Stimulated activated CD8-positive, alpha-beta memory T cell treated with anti-CD3 and anti-CD28 coated beads, Interleukin-7, amount 100 ng/mL, for 48 hours (primary cell): ENCODE measurements at regions not wholly inside any gene's neighbourhood (a gene's known extent, or its start where the extent isn't known, plus 50 kb on each side); places are given as distances from the start of the nearest gene placed in this dataset.
"Not testable (repeated sequence)": the region's sequence is repeated elsewhere in the genome, so short reads cannot be mapped to it uniquely, and the experiment has no call there.

Experiments used
- DNase-seq, 2 donors: peaks; one replicate each; pipeline ENCODE4 v3.0.0-alpha.2; 2020; ENCODE audit warnings: low read depth in 1 of 2; ENCODE audit errors: extremely low read depth in 1 of 2

DNA sequence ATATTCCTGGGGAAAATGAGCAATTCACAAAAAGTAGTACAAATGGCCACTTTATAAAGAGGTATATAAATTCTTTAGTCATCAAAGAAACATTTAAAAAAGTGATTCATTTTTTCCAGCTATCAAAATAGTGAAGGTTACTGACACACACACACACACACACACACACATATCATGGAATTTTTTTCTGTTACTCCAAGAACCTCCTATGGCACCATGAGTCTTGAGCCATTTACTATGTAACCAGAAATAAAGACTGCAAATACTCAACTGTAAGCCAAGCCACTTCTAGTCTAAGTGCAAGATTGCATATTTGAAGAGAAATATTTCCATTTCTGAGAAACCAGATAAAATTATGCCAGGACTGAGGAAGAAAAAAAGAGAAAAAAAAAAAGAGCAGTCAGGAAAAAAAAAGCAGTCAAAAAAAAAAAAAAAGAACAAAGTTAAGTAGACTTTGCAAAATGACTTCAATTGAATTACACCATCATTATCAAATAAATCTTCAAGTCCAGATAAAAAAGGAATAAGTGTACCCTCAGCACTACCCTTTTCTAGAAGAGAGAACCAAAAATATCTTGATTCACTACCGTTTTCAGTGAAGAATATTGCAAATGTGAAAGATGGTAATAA lies 275.7 kb downstream of the DAD1 start:
- no peak for DNase-seq

DNA sequence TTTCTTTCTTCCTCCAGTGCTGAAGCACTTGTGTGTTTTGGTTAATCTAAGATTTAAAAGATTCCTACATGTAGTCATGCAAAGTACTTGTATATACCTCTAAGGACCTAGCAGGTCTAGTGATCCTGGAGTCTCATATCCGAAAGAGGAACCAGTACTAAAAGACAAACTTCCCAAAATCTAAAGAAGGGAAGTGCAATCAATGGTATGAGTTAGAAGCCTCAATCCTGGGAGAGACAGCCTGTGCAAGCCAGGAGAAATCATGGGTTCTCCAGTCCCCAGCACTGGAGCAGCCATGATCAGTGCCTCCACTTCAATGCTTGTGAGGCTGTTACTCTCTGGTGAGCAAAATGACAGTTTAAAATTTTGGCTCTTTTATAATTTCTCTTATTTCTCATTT lies 277.4 kb downstream of the DAD1 start:
- DNase-seq: no peak

DNA sequence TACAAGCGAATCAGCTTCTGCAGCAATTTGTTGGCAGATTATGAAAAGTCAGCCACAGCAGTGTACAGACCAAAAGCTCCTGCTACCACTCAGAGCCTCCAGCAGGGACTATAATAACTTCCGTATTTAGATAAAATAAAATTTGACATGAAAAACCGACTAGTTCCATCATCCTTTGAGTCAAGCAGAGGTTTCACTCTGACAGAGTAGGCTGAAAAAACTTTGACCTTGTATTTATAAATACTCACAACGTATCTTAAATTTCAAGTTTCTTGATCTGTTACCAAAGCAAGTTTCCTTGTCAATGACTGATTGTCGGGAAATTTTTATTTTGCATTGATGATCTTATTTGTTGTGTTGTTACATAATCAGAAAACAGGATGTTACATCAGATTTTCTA lies 283.4 kb downstream of the DAD1 start:
- DNase-seq: no peak

DNA sequence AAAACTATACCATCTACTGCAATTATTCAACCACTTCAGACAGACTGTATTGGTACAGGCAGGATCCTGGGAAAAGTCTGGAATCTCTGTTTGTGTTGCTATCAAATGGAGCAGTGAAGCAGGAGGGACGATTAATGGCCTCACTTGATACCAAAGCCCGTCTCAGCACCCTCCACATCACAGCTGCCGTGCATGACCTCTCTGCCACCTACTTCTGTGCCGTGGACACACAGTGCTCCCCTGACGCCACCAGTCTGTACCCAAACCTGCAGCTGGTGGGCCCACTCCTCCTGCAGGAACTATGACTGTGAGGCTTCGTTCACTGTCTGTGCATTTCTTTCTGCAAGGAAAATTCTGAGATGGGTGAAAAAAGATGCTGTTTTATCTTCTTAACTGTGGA lies 284.7 kb downstream of the DAD1 start:
- no peak for DNase-seq

DNA sequence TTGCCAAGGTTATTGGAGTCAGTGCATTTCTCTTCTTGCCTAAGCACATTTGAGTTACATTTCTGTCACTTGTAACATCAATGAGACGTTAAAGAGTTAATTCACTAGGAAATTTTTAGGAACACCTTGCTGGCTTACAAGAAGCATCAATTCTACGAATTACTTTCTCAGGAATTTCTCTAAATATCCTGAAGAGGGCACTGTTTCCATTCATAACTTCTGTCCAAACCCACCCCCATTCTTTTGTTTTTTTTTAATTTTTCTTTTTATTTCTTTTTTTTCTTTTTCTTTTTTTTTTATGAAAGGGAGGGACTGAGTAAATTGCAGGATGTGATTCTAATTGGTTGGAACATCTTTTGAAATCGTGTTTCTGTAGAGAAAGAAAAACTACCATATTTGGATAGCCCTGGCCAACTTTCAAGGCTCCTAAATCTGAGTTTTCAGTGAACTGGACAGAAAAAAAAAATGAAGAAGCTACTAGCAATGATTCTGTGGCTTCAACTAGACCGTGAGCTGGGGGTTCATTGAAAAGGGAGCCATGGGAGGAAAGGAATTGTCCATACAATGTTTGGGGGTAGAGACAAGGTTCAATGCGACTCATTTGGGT lies 285.3 kb downstream of the DAD1 start:
- no peak for DNase-seq

DNA sequence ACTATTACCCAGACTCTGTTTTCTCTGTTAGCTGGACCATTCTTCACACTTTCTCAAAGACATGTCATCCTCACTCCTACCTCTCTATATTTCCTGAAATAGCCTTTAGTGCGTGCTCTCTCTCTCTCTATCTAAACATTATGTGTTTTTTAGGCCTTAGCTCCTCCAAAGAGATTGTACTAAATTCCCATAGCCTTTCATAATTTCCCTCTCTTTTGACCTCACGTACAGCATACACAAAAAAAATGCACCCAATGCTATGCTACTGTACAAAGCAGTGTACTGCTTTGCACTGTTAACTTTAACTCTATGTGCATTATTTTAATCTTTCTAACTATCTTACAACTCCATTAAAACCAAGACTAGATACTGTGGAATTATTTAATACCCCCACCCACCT lies 288.4 kb downstream of the DAD1 start:
- DNase-seq: no peak

DNA sequence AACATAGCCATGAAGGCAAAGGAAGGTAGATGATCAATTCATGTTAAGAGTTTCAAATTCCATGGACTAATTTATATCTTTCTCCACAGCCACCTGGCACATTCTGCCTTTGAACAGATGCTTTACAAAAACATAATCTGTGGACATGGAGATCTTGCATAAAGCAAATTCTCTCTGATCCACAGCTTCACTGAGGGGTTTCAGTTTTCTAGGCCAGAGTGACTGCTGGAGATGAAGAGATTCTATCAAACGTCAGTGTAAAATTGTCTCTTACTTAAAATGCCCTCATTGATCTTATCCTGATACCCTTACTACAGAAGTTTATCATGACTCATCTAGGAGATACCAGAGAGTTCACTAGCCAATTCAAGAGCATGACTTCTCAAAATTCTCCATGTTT lies 291.6 kb downstream of the DAD1 start:
- DNase-seq: no peak

DNA sequence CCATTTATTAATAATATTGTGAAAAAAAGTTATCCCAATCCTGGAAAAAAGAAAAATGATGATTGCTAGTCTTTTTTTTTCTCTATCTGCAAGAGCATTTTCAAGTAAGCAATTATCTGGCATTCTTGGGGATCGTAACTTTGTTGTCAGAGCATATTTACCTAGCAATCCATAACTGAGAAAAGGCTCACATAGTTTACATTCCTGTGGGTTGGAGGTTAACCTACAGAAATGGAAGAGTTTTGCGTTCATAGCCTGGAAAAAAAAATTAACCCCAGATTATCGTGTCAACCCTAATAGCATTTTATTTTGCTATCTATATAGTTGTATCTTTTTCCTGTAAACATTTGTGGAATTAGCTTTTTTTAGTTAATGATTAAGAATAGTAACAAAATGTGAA lies 292.3 kb downstream of the DAD1 start:
- no peak for DNase-seq

DNA sequence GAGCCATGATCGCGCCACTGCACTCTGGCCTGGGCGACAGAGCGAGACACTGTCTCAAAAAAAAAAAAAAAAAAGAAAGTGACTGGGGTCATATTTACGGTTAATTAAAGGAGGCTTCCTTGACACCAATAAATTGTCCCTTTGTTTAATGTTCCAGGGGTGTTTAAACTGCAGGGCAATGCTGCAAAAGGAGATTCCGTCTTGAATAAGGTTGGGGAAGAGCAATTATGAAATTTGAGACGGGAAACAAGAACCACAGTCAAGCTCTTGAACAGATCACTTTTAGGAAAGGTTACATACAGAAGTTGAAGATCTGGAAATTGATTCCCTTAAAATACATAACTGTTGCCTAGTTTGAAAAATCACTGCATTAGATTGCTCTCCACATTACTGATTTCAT lies 292.9 kb downstream of the DAD1 start:
- no peak for DNase-seq

DNA sequence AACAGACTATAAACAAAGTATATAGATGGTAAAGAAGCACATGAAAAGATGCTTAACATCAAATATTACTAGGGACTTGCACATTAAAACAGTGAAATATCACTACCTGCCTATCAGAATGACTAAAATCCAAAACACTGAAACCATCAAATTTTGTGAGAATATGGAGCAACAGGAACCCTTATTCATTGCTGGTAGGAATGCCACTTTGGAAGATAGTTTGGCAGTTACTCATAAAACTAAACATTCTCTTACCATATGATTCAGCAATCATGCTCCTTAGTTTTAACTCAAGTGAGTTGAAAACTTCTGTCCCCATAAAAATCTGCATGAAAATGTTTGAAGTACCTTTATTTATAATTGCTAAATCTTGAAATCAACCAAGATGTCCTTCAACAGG lies 297.6 kb downstream of the DAD1 start:
- DNase-seq: no peak

DNA sequence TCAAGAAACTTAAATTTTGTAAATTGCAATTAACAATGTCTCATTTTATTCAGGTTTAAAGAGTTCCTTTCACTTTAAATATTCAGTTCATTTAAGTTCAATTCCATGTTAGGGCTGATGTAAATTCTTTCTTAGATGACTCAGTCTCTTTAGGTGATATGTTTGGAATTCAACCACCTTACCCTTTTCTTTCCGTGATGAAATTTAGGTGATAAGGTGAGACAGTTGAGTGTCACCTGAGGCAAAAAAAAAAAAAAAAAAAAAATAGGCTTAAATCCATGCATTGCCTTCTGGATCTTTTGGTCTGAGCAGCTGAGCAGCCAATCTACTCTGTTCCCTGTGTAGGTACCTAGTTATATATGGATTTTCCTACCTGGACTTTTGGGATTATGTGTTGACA lies 299.5 kb downstream of the DAD1 start:
- DNase-seq: no peak

DNA sequence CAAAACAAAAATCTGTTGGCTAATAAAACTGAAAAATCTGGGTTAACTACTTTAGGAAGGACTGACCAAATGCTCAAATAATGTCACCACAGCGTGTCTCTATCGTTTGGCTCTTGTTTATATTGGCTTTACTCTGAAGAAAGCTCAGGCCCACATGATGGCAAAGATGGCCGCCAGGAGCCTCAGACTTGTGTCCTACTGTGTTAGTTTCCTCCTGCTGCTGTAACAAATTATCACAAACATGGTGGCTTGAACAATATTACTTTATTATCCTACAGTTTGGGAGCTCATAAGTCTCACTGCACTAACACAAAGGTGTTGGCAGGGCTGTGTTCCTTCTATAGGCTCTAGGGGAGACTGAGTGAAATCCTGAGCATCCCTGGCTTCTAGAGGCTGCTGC lies 303.0 kb downstream of the DAD1 start:
- no peak for DNase-seq

DNA sequence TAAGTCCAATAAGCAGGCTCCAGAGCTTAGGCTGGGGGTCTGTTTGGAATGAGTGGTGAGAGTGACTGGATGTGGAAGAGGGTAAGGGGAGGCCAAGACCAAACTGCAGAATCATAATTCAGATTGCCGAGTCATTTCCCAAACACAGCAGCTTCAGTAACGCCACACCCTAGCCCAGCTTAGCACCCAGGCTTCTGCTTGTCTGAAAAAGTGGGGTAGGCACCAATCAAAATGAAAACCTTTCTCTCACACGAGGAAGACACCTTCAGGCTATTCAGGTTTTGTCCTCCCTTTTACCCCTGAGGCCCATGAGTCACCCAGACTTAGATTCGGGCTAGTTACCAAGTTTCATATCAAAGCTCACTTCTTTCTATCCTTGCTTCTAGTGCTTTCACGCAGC lies 306.1 kb downstream of the DAD1 start:
- DNase-seq: no peak

DNA sequence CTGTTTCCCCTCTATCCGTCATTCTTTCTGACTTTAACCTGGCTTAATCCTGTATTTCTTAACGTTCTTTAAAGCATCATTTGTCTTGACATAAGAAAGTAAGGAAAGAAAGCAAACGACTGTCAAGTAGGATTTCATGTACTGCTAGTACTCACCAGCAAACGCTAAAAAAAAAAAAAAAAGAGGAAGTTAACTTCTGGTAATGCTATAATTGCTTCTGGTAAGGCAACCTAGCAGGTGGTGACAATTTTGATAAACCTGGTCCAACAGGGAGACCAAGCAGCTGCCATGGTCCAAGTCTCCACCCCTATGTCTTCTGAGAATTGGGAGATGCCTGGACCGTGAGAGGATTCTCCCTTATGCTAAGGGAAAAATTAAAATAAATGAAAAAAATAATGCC lies 306.6 kb downstream of the DAD1 start:
- no peak for DNase-seq

DNA sequence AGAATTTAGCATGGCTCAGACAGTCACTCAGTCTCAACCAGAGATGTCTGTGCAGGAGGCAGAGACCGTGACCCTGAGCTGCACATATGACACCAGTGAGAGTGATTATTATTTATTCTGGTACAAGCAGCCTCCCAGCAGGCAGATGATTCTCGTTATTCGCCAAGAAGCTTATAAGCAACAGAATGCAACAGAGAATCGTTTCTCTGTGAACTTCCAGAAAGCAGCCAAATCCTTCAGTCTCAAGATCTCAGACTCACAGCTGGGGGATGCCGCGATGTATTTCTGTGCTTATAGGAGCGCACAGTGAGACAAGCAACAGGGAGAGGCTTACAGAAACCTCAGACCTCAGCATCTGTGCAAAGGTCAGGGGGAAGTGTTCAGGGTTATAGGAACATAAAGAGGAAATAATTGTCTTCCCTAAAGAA lies 307.6 kb downstream of the DAD1 start:
- DNase-seq: not testable (repeated sequence)

DNA sequence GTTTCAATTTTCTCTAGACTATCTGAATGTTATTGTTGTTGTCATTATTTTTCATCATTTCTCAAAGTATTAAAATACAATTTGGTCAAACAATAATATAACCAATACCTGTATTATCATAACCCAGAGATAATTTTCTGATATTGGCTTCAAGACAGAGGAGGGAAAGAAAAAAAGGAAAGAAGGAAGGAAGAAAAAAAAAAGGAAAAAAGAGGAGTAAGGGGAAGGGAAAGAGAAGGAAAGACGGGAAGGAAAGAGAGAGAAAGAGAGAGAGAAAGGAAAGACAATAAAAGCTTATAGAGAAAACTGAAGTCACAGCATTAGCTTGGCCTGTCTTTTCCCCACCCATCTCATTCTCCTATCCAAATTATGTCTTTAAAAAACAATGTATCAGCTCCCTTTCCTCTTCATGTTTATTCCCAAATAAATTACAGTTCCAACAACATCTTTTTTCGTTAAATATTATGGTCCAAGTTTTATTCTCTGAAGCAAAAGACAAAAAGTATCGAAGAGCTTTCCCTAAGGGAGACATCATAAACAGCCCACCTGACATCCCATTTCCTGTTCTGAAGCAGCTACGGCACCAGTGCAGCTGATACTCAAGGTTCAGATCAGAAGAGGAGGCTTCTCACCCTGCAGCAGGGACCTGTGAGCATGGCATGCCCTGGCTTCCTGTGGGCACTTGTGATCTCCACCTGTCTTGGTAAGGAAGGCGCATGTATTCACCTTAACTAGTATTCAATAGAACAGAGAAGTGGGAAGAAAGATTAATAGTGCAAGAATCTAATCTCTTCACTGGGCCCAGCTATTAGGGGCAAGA lies 308.3 kb downstream of the DAD1 start:
- DNase-seq: no peak

DNA sequence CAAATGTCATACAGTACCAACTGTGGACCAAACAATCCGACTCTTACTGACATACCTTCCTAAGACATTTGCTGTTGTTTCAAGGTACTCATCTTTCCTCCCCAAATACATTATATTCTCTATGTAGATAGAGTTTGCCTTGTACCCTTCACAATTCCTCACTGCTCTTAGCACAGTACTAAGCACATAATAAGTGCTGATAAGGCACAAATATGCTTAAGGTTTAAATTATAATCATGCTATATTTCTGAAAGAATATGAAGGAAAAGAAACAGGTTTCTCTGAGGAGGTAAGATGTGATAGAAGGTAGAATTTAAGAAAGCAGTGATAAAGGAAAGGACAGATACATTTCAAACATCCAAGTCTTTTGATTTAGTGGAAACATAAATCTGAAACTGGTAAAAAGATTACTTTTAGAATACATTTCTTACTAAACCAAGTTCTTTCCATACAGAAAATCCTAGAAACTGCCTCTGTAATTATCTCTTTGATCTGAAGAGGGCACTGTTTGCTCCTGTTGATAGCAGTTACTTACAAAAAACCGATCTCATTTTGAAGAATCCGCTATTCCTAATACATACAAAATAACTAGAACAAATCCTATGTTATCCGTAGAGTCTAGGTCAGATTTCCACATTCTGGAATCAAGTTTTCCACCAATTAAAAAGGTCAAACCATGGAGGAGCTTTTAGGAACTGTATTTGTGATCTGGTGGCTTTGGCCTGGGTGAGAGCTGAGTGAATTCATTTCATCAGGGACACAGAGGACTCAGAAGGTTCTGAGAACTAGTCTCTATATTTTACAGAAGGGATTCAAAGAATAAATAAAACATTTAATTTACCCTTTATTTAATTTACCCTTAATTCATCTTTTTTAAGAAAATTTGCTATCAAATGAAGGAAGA lies 311.9 kb downstream of the DAD1 start:
- no peak for DNase-seq

DNA sequence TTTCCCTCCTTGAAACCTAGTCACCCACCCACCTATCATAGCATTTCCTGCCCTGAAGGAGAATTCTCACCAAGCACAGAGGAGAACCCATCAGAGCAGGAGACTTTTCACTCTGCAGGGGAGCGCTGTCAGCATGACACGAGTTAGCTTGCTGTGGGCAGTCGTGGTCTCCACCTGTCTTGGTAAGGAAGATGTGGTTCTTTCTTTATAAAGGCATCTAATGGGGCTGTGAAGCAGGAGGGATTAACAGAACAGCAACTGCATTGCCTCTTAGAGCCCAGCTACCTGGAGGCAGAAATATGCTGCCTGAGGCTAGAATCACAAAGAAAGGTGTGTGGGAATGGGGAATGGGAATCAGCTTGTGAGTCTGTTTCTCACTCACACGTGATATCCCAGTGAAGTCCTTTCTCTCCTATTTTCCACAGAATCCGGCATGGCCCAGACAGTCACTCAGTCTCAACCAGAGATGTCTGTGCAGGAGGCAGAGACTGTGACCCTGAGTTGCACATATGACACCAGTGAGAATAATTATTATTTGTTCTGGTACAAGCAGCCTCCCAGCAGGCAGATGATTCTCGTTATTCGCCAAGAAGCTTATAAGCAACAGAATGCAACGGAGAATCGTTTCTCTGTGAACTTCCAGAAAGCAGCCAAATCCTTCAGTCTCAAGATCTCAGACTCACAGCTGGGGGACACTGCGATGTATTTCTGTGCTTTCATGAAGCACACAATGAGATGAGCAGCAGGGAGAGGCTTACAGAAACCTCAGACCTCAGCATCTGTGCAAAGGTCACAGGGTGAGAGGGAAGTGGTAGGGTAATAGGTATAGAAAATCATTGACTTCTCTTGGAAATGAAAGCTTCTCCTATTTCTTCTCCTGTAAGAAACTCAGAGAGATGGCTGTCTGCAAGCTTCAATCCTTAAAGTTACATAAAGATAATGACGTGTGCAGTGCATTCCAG lies 316.9 kb downstream of the DAD1 start:
- DNase-seq: no peak

DNA sequence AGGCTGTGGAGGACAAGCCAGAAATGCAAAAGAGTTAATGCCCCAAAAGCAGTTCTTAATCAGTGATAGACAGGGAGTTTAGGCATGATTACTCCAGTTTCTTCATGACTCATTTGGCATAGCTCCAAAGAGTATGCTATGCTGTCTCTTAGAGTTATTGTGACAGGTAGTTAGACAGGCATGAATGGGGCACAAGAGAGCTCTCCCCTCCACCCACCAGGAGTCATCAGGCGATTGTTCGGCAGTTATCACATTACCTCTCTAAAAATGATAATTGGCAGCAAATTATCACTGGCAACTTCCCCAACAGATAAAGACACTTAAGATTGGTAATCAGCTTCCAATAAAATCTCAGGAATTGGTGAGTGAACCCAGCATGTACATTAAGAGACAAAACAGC lies 320.1 kb downstream of the DAD1 start:
- no peak for DNase-seq

DNA sequence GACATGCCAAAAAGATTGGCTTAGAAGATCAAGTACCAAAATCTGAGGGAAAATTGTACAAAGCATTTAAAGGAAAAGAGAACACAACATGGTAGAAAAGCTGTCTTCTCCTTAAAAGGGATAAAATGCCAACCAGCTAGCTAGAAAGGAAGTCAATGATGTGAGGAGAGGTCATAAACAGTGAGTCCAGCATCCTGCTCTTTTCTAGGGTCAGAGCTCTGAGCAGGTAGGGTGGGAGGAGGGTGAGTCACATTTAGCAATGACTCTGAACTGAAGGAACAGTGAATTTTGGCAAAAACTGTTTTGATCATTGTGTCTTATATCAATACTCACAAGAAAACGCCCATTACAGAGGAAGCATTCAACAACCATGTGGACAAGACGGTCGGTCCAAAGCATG lies 322.3 kb downstream of the DAD1 start:
- no peak for DNase-seq
